ENCODE measurements at regions not wholly inside any gene's neighbourhood (a gene's known extent, or its start where the extent isn't known, plus 50 kb on each side); places are given as distances from the start of the nearest gene placed in this dataset.

DNA sequence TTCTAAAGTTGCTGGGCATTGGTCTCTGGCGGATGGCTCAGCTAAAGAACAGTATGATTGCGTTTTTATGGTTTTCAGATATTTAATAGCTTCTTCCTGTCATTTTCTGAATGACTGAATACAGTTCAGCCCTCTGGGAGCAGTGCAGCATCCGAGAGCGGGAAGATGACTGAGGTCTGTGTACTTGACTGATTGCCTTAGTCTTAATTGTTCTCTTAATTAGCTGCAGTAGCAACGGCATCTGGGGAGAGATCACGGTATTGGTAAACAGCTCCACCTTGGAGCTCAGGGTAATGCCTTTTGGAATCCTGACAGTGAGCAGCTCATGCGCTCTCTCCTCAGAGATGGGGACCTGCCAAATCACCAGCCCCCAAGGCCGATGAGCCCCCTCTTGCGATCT is 481.4 kb upstream of the SPRED2 start:
- TF ChIP-seq, protein P1, sequence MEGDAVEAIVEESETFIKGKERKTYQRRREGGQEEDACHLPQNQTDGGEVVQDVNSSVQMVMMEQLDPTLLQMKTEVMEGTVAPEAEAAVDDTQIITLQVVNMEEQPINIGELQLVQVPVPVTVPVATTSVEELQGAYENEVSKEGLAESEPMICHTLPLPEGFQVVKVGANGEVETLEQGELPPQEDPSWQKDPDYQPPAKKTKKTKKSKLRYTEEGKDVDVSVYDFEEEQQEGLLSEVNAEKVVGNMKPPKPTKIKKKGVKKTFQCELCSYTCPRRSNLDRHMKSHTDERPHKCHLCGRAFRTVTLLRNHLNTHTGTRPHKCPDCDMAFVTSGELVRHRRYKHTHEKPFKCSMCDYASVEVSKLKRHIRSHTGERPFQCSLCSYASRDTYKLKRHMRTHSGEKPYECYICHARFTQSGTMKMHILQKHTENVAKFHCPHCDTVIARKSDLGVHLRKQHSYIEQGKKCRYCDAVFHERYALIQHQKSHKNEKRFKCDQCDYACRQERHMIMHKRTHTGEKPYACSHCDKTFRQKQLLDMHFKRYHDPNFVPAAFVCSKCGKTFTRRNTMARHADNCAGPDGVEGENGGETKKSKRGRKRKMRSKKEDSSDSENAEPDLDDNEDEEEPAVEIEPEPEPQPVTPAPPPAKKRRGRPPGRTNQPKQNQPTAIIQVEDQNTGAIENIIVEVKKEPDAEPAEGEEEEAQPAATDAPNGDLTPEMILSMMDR (IDR thresholded peaks at IDR 0.05; ENCODE audit: poor library complexity) = no peak
- no peak for TF ChIP-seq EZH2 (IDR thresholded peaks at IDR 0.05; ENCODE audit: borderline replicate concordance)
